GM12878 (cell line): ENCODE measurements at regions not wholly inside any gene's neighbourhood (a gene's known extent, or its start where the extent isn't known, plus 50 kb on each side); places are given as distances from the start of the nearest gene placed in this dataset.

Source experiments
- ATAC-seq: fragments of 200-7000 bp; cut with Tn5 transposase; 3 replicates; pipeline ENCODE4 v1.9.1; 2020; ENCODE audit warnings: mild to moderate bottlenecking, moderate library complexity
- BruUV-seq: library from RNA; stranded (reverse); fragments of 400-500 nt; replicated peaks from 2 replicates; lab custom pipeline; 2021; lab: Mats Ljungman, UMichigan
- CTCF ChIA-PET: fragments of 300-600 bp; sonication (Branson Sonifier 250); formaldehyde crosslinking; extraction: SDS; loops from one replicate; lab custom pipeline; 2021; ENCODE audit warnings: inconsistent platforms; lab: Yijun Ruan, JAX
- POLR2A ChIA-PET: fragments of 350-600 bp; formaldehyde crosslinking; extraction: SDS; loops from one replicate; lab custom pipeline; 2021; ENCODE audit warnings: inconsistent platforms; lab: Charles Lee
- RAD21 ChIA-PET: fragments of 300-600 bp; sonication (Branson Sonifier 250); formaldehyde crosslinking; loops from one replicate; lab custom pipeline; 2023; ENCODE audit warnings: antibody characterized with exemption; ENCODE audit not compliant: unreplicated experiment; lab: Charles Lee
- SMC1A ChIA-PET: fragments of 300-600 bp; sonication (Branson Sonifier 250); formaldehyde crosslinking; loops from one replicate; lab custom pipeline; 2023; ENCODE audit not compliant: unreplicated experiment, uncharacterized antibody; lab: Charles Lee
- DNase-seq: peaks from one replicate; pipeline ENCODE4 v3.0.0-alpha.2; 2011; ENCODE audit warnings: low read depth, low spot score
- FAIRE-seq: peaks from 3 replicates; lab custom pipeline; 2011; peaks lifted over from hg19 to GRCh38; lab: Jason Lieb, UNC
- H2AFZ ChIP-seq: 2 replicates; pipeline ENCODE4 v1.6.0; 2011; ENCODE audit warnings: low read depth, low read length, control low read depth; ENCODE audit not compliant: control insufficient read depth
- H3K27ac ChIP-seq: 2 replicates; pipeline ENCODE4 v1.5.1; 2011; ENCODE audit warnings: control low read depth; ENCODE audit not compliant: control insufficient read depth, insufficient read depth
- H3K27me3 ChIP-seq, 2 experiments: replicated peaks in 1 of 2; 2 replicates each; pipeline versions ENCODE4 v1.6.0 to v1.6.1; 2011; ENCODE audit warnings: low read length in 1 of 2; ENCODE audit not compliant: control insufficient read depth in 2 of 2, insufficient read depth in 2 of 2
- H3K36me3 ChIP-seq, 2 experiments: 2 replicates each; pipeline ENCODE4 v1.5.1; 2011; ENCODE audit warnings: low read length in 1 of 2; ENCODE audit not compliant: control insufficient read depth in 2 of 2, insufficient read depth in 2 of 2
- H3K4me1 ChIP-seq: 2 replicates; pipeline ENCODE4 v1.6.1; 2011; ENCODE audit warnings: mild to moderate bottlenecking, low read length, moderate library complexity, mixed read lengths; ENCODE audit not compliant: control insufficient read depth, insufficient read depth
- H3K4me2 ChIP-seq: 2 replicates; pipeline ENCODE4 v1.6.0; 2011; ENCODE audit warnings: control low read depth; ENCODE audit not compliant: control insufficient read depth, insufficient read depth
- H3K4me3 ChIP-seq: fragments of 200-600 bp; sonication (generic); 2 replicates; pipeline ENCODE4 v1.5.1; 2016
- H3K79me2 ChIP-seq: 2 replicates; pipeline ENCODE4 v1.6.0; 2011; ENCODE audit warnings: low read length; ENCODE audit not compliant: control insufficient read depth, insufficient read depth
- H3K9ac ChIP-seq: 2 replicates; pipeline ENCODE4 v1.8.0; 2011; ENCODE audit warnings: low read length, control low read depth, mixed read lengths; ENCODE audit not compliant: control insufficient read depth, insufficient read depth
- H3K9me3 ChIP-seq: replicated peaks from 3 replicates; pipeline ENCODE4 v1.5.1; 2011; ENCODE audit warnings: mild to moderate bottlenecking, low read length; ENCODE audit not compliant: control insufficient read depth, insufficient read depth
- H4K20me1 ChIP-seq: 2 replicates; pipeline ENCODE4 v1.6.0; 2011; ENCODE audit not compliant: control insufficient read depth, insufficient read depth
- BMI1 ChIP-seq: fragments of 450-650 bp; IDR thresholded peaks from 2 replicates; pipeline ENCODE4 v1.6.1; 2016; ENCODE audit warnings: mild to moderate bottlenecking, moderate library complexity, borderline replicate concordance
- CHD2 ChIP-seq: IDR thresholded peaks from 2 replicates; pipeline ENCODE4 v1.6.1; 2011; ENCODE audit warnings: low read depth, low read length, improper control_type of control experiment, borderline replicate concordance
- ELK1 ChIP-seq: IDR thresholded peaks from 2 replicates; pipeline ENCODE4 v1.6.1; 2012; ENCODE audit warnings: low read depth, low read length, improper control_type of control experiment
- HDGF ChIP-seq: fragments of 450-650 bp; IDR thresholded peaks from 2 replicates; pipeline ENCODE4 v1.6.1; 2016; ENCODE audit warnings: antibody characterized with exemption
- MTA3 ChIP-seq: IDR thresholded peaks from 2 replicates; pipeline ENCODE4 v1.6.1; 2012; ENCODE audit warnings: low read length, inconsistent platforms, borderline replicate concordance
- RELA ChIP-seq: fragments of 450-650 bp; IDR thresholded peaks from 2 replicates; pipeline ENCODE4 v1.8.0; 2014; ENCODE audit warnings: borderline replicate concordance; ENCODE audit not compliant: partially characterized antibody
- SPI1 ChIP-seq: IDR thresholded peaks from 2 replicates; pipeline ENCODE4 v1.6.1; 2011; ENCODE audit warnings: low read depth, mild to moderate bottlenecking, low read length, moderate library complexity, borderline replicate concordance; ENCODE audit not compliant: insufficient read depth
- WGBS: methylation state at CpG from one replicate; pipeline ENCODE4 v1.1.6; 2016; ENCODE audit warnings: low lambda C conversion rate; ENCODE audit not compliant: insufficient replicate concordance, insufficient coverage; ENCODE audit errors: missing lambda C conversion rate; 5-methylcytosine and 5-hydroxymethylcytosine counted together
- in situ Hi-C: fragments of 300-500 bp; cut with MboI; formaldehyde crosslinking; loops from 9 replicates; pipeline ENCODE4 v1.14.3; 2018; ENCODE audit warnings: mixed read lengths
- intact Hi-C: fragments of 100-400 bp; cut with micrococcal nuclease; formaldehyde crosslinking; loops from one replicate; pipeline ENCODE4 v1.14.2; 2022; ENCODE audit not compliant: unreplicated experiment
- TF ChIP-seq, protein P1 (sequence below): fragments of 450-650 bp; IDR thresholded peaks from 2 replicates; pipeline ENCODE4 v1.6.1; 2018; ENCODE audit warnings: borderline replicate concordance, mild to moderate bottlenecking; ENCODE audit not compliant: partially characterized antibody
- TF ChIP-seq, protein P2 (sequence below): IDR thresholded peaks from 2 replicates; pipeline ENCODE4 v1.6.1; 2011; ENCODE audit warnings: low read depth, low read length, improper control_type of control experiment, borderline replicate concordance
- TF ChIP-seq, protein P3 (sequence below): fragments of 450-650 bp; IDR thresholded peaks from 2 replicates; pipeline ENCODE4 v1.6.1; 2016; ENCODE audit warnings: mild to moderate bottlenecking

- TF ChIP-seq, protein P1, sequence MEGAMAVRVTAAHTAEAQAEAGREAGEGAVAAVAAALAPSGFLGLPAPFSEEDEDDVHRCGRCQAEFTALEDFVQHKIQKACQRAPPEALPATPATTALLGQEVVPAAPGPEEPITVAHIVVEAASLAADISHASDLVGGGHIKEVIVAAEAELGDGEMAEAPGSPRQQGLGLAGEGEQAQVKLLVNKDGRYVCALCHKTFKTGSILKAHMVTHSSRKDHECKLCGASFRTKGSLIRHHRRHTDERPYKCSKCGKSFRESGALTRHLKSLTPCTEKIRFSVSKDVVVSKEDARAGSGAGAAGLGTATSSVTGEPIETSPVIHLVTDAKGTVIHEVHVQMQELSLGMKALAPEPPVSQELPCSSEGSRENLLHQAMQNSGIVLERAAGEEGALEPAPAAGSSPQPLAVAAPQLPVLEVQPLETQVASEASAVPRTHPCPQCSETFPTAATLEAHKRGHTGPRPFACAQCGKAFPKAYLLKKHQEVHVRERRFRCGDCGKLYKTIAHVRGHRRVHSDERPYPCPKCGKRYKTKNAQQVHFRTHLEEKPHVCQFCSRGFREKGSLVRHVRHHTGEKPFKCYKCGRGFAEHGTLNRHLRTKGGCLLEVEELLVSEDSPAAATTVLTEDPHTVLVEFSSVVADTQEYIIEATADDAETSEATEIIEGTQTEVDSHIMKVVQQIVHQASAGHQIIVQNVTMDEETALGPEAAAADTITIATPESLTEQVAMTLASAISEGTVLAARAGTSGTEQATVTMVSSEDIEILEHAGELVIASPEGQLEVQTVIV: no peak
- TF ChIP-seq RELA: no peak
- TF ChIP-seq CHD2: no peak
- no peak for TF ChIP-seq HDGF
- TF ChIP-seq, protein P2, sequence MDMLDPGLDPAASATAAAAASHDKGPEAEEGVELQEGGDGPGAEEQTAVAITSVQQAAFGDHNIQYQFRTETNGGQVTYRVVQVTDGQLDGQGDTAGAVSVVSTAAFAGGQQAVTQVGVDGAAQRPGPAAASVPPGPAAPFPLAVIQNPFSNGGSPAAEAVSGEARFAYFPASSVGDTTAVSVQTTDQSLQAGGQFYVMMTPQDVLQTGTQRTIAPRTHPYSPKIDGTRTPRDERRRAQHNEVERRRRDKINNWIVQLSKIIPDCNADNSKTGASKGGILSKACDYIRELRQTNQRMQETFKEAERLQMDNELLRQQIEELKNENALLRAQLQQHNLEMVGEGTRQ: no peak
Observed at GRCh38 chr1:101653482-101653946, 343.2 kb downstream of the OLFM3 start (continued).

- Histone ChIP-seq H3K27ac (no peak overlapping the region), H4K20me1 (no peaks in the 10 kb centered on the region), H3K36me3 (no peaks in the 10 kb centered on the region), H3K9me3 (no peaks in the 10 kb centered on the region), H3K9ac (no peak overlapping the region), H3K4me1 (no peaks in the 10 kb centered on the region), H2AFZ (no peak overlapping the region), H3K27me3 (no peaks in the 10 kb centered on the region), H3K4me2 (no peak overlapping the region), H3K79me2 (no peaks in the 10 kb centered on the region), H3K4me3 (no peak overlapping the region)
- intact Hi-C loops (no loop called here), in situ Hi-C loops (no loop called here)
- ChIA-PET SMC1A (interaction anchor here (0.7 to 1.9 kb wide), 4 partner anchors 10 to 708 kb away, joined by 3 to 4 read pairs (median 3); no protein-coding TSS in a partner anchor), RAD21 (no interaction called here), CTCF (interaction anchor here (1.3 kb wide), 1 partner anchor 145 kb away, joined by 3 read pairs; no protein-coding TSS in a partner anchor), POLR2A (no interaction called here)
- WGBS: 27% methylated on average over 3 of the region's 3 CpGs
- FAIRE-seq: no peak
- no TSS peak for BruUV-seq
- ATAC-seq: no peak
- no peak for TF ChIP-seq BMI1
- no peak for TF ChIP-seq ELK1
- TF ChIP-seq SPI1: no peak
- TF ChIP-seq MTA3: no peak
- TF ChIP-seq, protein P3, sequence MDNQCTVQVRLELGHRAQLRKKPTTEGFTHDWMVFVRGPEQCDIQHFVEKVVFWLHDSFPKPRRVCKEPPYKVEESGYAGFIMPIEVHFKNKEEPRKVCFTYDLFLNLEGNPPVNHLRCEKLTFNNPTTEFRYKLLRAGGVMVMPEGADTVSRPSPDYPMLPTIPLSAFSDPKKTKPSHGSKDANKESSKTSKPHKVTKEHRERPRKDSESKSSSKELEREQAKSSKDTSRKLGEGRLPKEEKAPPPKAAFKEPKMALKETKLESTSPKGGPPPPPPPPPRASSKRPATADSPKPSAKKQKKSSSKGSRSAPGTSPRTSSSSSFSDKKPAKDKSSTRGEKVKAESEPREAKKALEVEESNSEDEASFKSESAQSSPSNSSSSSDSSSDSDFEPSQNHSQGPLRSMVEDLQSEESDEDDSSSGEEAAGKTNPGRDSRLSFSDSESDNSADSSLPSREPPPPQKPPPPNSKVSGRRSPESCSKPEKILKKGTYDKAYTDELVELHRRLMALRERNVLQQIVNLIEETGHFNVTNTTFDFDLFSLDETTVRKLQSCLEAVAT: no peak
- DNase-seq: no peak
Observed at GRCh38 chr1:101664726-101665125, 332.0 kb downstream of the OLFM3 start.
